Embryonic facial prominence (tissue), 1 donor: ENCODE measurements at regions not wholly inside any gene's neighbourhood (a gene's known extent, or its start where the extent isn't known, plus 50 kb on each side); places are given as distances from the start of the nearest gene placed in this dataset.
"Not testable (repeated sequence)": the region's sequence is repeated elsewhere in the genome, so short reads cannot be mapped to it uniquely, and the experiment has no call there.

Experiments
- DNase-seq: peaks from one replicate; pipeline ENCODE4 v3.0.0-alpha.2; 2016; ENCODE audit errors: extremely low spot score

DNA sequence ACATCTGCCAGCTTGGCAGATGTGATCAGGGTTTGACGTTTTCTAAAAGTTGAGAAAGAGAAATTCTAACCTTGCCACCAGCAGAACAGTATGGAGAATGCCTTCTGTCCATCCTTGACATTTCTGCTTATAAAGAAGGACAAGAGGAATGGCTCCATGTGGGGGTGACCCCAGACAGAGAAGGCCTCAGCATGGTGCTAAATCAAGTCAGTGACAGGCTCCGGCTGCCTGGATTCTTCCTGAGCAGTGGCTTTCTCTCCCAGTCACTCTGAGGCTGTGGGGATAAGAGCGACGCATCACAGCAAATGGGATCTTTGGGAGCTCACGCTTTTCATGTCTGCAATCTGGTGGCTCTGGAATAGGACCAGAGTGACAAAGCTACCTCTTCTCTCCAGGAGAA is 640.2 kb upstream of the CAMK1G start:
- DNase-seq, result no peak

DNA sequence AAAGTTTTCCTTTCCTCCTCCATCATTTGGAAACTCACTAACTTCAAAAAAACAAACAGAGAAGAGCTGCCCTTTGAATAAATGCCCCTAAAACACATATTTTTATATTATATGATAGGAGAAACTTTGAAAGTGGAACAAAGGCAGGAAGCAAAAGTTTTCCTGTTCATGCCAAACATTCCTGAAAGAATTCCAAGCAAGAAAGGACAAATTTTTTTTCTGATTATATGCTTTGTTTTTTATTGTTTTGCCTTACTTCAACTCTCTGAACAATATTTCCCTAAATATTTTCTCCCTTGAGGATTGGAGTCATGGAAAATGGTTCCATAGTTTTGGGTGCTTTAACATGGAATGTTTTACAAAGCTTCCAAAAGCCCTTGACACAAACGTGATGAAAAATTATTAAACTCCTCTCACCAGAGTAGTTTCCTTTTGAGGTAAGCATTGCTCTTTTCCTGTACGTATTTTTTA is 638.5 kb upstream of the CAMK1G start:
- no peak for DNase-seq

DNA sequence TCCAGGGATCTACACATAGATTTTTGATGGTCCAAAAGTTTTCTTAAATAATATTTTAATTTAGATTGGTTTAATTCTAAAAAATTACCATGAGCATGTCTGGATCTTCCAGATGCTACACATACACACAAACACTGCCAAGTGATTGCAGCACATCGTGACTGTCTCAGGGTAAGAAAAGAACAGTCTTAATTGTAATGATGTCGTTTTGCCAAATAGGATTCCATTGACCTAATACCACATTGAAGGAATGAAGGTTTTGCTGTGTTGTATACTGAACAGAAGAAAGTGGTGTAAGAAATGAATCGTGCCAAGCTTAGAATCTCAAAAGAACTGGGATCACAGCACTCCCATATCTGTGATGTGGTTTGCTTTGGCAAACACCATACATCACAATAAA is 633.3 kb upstream of the CAMK1G start:
- DNase-seq, result no peak

DNA sequence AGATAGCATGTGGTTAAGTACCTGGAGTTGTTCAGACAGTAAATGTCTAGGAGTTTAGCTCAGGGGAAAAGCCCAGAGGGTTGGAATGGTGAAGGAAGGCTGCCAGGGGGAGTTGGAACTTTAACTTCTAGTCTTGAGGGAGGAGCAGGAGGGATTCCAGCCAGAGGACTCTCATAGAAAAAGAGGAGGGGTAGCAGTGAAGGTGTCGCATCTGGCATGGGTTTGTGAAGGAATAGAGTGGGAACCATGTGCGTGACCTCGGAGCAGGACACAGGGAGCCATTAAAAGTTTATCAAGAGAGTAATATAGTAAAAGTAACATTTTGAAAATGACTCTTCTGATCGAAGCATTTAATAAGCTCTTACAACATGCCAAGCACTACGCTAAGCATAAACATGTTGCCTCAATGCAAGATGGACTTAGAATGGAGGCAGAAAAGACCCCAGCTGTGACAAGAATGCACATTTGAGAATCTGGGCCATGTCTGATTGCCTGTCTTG is 632.4 kb upstream of the CAMK1G start:
- DNase-seq, result no peak

DNA sequence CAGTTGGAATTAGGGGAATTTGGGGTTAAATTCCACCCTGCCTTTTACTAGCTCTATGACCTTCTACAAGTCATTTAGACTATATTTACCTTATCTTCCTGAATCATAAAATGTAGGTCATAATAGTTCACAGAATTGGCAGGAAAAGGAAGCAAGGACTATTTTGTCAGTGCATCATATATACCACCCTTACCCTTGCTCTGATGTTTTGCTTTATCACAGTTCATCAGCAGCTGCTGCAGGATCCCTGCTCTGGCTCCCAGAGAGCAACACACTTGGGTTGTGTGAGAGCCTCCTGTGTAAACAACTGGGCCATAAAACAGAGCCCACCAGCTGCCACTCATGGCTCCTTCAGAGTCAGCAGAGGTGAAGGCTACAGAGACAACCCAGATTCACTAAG is 631.6 kb upstream of the CAMK1G start:
- DNase-seq, result no peak

DNA sequence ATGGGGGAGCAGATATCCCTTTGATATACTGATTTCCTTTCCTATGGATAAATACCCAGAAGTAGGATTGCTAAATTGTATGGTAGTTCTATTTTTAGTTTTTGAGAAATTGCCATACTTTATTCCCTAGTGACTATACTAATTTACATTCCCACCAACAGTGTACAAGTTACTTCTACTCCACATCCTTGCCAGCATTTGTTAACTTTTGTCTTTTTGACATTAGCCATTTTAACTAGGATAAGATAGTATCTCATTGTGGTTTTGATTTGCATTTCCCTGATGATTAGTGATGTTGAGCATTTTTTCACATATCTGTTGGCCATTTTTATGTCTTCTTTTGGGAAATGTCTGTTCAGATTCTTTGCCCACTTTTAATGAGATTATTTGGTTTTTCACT is 620.6 kb upstream of the CAMK1G start:
- DNase-seq, result no peak

DNA sequence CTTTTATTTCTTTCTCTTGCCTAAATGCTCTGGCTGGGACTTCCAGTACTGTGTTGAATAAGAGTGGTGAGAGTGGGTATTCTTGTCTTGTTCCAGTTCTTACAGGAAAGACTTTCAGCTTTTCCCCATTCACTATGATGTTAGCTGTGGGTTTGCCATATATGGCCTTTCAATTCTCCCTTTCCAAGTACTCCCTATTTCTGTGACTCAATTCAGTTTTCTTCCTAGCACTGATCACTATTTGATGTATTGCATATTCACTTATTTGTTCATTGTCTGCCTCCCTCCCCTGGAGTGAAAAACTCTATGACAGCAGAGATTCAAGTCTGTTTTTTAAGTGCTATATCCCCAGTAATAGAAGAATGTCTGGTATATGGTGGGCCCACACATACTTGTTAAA is 618.2 kb upstream of the CAMK1G start:
- no peak for DNase-seq

DNA sequence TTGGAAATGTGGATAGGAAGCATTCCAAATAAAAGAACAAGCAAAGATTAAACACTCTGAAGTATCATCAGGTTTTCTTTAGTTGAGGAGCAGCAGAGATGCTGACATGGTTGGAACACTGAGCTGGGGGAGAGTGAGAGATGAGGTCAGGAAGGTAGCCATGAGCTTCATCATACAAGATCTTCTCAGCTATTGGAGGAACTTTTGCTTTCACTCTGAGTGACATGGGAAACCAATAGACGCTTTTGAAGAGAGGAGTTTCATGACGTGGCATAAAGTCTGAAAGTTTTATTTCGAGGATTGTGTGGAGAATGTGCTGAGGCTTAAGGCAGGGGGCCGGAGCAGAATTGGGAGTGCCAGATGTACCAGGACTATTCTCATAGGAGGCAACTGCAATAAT is 616.2 kb upstream of the CAMK1G start:
- DNase-seq, result no peak

DNA sequence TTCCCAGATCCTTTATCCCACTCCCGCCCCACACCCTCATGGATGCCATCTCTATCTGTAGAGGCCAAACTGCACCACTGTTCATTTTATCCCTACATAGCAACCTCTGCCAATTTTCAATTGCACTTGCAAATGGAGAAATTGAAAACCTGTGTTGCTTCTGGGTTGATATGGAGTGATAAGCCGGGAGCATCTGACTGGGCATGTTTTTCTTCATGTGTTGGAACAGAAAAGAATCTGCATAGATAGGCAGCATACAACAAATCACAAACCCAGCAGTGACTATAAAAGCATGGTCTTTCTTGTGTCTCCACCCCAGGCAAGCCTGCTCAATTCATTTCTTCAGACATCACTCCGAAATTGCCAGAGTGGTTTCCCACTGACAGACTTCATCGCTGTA is 608.8 kb upstream of the CAMK1G start:
- no peak for DNase-seq

DNA sequence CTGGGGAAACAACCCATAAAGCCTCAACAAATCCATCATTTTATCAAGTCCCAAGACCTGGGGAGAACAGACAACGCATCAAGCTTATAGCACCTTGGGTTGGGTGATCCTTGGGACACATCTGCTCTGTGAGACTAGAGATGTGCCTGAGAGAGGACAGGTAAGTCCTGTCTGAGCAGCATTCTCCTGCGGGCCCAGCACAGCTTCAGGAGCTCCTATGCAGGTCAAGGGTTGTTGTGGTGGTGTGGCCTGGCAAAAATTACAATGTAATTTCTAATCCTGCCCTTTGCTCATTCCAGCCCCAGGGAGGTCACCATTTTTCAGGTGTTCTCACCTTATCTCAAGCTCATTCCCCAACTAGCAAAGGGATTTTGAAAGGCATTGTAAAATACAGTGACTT is 608.1 kb upstream of the CAMK1G start:
- DNase-seq, result no peak

DNA sequence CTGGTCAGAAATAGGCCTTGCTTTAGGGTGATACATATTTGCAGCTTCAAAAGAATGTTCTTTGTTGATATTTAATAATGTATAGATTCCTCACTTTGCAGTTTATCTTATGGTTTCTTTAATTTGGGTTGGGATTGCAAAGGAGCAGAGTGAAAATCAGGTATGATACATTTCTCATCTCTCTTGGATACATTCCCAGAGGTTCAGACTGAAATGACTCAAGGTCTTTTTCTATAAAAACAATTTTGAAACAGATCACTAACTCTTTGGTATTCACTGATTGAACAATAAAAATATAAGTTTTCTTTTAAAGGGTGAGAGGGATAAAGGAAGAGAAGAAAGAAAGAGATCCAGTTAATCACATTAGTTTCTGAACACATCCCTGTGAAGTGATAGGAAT is 606.5 kb upstream of the CAMK1G start:
- DNase-seq, result no peak

DNA sequence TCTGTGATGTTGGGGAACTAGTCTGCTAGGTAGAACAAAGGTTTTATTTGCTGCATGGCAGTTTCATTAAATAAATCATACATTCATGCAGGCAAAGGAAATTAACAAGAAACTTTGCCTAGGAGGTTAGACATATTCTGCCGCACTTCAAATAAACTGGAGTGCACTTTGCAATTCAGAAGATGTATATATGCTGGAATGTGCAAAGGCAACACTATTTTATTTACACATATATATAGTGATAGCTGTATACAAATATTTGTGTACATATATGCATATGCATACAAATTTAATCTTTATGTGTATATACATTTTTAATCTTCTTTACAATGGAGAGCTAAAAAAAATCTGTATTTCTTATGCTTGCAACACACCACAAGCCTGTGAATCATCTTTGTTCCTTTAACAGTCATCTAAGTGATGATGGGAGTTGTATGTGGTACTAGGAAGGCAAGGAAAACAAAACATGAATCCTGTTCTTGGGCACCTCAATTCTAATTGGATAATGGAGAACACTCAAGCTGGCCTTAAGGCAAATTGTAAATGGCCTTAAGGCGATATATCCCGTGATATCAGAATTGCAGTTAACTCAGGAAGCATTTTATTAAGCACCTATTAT is 605.8 kb upstream of the CAMK1G start:
- no peak for DNase-seq

DNA sequence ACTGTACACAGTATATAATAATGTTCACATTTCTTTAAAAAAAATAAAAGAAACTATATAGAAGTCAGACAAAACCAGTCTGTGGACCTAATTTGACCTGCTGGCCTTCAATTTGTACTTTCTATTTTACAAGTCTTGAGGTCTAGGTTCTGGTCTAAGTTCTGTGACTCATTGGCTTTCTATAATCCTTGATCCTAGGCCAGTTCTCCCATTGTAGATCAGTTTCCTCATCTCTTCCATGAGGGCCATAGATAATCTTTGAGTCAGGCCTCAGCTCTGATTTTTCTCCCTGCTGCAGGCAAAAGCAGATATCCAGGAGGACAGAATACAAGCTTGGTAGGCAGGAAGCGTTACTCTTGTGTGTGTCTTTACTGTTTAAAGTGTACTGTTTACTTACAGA is 603.7 kb upstream of the CAMK1G start:
- no peak for DNase-seq

DNA sequence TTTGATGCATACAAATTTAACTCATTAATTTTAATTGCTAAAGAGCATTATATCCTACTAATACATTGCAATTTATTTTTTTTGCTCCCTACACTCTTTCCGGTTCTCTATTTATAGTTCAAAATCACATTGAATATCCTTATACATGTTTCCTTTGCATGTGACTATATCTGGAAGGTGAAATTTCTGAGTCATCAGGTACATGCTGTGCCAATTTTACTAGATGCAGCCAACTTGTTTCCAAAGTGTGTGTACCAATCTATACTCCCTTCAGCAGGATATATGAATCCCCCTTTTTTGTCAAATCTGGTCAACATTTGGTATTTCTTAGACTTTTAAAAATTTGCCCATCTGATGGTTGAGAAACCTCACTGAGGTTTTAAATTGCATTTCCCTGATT is 602.9 kb upstream of the CAMK1G start:
- DNase-seq, result no peak

DNA sequence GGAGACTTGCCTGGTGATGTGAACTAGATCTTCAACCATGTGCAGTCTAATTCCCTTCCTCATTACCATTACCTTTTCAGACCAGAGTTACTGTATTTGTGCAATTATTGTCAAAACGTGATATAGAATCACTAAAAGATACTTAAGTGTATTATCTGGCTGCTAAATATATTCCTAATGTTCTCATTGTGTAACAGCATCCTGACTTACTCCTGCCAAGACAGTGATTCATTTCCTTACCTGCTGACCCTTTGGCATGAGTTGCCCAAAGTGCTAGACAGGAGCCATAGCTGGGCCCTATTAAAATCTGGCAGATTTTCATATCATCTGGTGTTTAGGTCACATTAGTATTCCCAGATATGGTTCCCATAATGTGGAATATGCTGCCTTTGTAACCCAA is 598.3 kb upstream of the CAMK1G start:
- no peak for DNase-seq

DNA sequence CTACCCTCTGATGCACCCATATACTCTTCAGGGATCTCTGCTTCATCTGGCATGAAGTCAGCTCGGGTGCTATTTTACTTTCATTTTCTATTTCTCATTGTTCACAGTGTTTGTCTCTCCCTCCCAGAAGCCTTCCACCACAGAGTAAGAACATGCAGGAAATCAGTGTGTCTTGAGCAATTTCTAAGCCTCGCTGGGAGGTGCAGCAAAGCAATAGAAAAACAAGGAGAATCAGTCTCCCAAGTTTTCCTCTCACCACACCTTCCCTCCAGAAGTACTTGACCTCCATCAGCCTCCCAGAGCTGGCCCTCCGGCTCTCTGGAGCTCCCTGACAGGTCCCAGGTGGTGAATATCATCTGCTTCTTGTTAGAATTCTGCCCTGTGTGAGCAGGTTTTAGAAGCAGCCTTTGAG is 594.7 kb upstream of the CAMK1G start:
- DNase-seq, result no peak

DNA sequence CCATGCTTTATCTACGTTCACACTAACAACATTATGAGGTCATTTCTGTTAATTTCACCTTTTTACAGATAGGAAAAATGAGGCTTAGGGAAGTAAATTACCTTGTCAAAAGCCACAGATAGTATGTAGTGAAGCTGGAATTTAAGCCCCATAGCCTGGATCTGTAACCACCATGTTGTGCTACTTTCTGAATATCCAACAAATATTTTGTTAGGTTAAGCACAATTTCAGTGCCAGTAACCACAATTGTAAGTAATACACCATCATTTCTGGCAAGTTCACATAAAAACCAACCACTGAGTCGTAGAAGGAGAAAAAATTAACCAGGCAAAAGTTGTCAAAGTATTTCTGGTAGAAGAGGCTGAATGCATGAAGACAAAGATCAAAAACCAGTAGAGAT is 593.1 kb upstream of the CAMK1G start:
- no peak for DNase-seq

DNA sequence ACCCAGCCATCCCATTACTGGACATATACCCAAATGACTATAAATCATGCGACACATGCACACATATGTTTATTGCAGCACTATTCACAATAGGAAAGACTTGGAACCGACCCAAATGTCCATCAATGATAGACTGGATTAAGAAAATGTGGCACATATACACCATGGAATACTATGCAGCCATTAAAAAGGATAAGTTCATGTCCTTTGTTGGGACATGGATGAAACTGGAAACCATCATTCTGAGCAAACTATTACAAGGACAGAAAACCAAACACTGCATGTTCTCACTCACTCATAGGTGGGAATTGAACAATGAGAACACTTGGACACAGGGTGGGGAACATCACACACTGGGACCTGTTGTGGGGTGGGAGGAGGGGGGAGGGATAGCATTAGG is 586.5 kb upstream of the CAMK1G start:
- not testable (repeated sequence) for DNase-seq

DNA sequence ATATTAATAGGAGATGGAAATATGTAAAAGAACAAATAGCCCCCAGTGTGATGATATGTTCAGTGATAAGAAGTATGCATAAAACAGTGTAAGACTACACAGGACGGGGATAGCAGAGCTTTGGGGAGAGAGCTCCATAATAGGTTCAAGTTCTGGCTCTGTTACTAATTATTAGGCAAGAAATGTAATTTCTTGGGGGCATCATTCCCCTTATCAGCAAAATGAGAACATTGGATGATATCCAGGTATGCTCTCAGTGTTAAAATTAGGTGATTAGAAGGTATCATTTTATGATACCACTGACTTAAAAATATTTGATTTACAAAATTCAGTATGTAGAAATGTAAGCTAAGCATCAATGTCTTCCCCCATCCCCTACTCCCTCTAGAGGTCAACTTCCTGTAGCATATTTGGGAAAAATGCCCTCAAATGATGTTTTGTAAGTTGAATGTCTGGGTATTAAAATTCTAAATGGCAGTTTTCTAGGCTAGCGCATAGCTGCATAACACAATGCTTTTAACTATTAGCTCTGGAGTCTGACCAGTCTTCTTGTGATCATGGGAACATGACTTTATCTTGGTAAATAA is 585.7 kb upstream of the CAMK1G start:
- DNase-seq, result no peak

DNA sequence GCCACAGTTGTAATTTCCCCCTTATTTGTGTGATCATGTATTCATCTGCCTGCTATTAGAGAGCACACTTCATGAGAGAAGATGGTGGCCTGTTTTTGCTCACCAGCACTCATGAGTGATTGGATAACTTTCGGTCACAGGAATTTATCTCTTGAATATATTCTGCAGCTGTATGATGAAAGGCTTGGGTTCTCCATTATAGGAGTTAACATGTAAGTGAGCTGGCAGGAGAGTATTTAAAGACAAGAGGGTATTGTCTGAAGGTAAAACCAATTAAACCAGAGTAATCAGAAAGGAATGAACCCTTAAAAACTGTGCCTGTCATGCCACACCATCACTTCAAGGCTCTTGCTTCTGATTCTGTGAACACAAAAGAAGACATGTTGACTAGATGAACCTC is 574.9 kb upstream of the CAMK1G start:
- no peak for DNase-seq

DNA sequence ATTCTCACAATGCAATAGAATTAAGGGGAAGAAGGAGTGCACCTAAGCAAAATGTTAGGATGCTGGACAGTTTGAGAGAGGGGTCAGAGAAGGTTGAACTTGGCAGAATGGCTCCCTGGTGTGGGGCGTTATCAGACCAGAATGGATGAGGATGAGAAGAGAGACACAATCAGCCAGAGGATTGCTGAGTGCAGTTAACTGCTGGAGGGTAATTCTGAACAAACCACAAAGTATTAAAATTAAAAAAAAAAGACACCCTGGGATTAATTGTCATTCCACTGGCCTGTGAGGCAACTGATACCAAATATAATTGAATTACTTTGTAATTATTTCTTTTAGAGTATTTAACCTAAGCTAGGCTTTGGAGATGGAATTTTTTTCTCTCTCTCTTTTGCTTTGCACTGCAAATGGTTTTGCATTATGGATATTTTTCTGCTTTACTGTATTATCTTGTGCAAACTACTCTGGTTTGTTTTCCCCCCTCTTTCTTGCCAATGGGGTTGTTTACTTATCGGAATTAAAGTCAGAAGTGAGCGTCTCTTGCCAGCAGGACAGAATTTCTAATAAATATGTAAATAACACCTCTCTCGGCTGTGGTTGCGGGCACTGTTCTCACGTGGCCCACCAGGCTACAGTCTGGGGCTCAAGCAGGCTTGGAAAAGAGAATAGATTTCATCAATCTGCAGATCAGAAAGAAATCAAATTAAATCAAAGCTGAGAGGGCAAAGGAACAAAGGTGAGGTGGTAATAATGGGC is 572.9 kb upstream of the CAMK1G start:
- no peak for DNase-seq

DNA sequence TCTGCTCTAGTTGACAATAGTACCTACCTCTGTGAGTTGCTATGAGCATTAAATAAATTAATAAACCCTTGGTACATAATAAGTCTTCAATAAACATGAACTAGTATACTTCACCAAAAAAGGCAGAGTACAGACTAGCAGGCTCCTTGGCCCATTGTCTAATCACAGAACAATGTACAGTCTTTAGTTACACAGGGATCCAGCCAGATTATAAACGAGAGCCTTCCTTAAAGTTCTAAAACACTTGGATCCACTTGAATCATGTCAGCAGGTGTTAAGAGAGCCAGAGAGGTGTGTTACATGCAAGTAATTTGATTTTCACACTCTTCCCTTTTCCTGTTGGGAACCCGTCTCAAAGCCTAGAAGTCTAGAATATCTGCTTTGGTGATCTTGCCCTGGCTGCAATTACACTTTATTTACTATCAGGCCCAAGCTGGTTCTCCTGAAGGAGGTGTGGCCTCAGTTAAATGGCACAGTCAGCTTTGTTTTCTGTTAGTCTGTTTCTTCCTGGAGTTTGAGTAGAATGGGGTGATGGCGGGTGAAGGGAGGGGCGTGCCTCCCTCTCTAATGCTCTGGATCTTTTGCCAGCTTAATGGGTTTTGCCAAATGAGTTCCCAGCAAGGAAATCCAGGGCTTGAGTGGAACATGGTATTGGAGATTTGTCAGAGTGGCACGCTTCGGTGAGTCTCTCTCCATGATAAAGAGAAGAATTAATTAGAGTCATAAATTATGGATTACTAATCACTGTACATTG is 570.9 kb upstream of the CAMK1G start:
- DNase-seq, result no peak
